HG02884 (cell line): ENCODE measurements at regions not wholly inside any gene's neighbourhood (a gene's known extent, or its start where the extent isn't known, plus 50 kb on each side); places are given as distances from the start of the nearest gene placed in this dataset.

Experiments
- ATAC-seq: cut with Tn5 transposase; IDR thresholded peaks from one replicate; pipeline ENCODE4 v1.9.1; 2021; ENCODE audit warnings: mild to moderate bottlenecking, moderate library complexity; ENCODE audit not compliant: unreplicated experiment

DNA sequence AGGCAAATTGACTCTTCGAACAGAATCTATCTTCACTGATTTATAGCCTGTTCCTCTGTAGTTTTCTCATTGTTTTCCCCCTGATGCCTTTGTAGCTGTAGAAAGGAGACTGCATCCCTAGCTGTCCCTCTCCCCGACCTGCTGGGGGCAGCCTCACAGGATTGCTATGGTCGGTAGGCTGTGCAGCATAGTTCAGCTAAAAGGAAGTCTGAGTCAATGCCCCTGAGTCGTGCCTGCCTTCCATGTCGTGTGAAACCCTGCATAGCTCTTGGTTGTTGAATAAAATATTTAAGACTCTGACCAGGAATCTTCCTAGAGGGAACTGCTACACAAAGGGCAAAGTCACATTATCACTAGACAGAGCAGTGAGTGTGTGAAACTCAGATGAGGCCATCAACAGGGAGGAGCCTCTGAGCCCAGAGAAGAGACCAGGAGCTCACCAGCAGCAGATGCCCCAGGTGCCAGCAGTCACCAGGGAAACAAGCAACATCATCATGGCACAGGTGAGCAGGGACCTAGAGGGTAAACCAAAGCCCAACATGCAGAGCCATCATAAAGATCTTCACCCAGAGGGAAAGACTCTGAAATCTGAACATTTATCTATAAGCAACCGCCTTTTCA lies 108.4 kb upstream of the NBEA start:
- no peak for ATAC-seq

DNA sequence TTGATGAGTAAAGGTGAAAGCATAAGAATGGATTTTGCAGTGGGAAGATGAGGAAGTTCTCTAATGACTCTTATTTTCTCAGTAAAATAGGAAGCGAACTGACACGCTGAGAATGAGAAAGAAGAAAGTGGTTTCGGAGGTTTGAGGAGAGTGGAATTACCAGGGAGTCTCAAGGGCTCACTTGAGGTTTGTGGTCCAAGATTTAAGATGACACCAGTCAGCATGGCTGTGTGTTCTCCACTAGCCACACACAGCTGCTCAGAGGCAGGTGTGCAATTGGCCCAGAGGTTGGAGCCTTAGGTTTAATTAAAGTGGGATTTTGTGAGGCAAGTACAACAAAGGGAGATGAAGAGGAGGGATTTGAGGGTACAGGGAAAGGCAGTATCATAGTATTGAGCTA lies 99.6 kb upstream of the NBEA start:
- no peak for ATAC-seq

DNA sequence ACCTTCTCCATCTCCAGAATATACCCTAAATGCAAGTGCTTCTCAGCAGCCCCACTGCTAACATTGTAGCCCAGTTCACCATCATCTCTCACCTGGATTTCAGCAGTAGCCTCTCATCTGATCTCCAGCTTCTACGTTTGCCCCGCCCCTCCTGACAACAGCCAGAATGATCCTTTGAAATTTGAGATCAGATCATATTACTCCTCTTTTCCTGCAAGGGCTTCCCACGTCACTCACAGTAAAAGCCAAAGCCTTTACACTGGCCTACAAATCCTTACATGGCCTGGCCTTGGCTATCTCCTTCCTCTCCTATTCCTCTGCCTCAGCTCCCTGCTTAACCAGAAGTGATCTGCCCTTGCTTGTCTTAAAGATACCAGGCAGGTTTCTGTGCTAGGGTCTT lies 94.3 kb upstream of the NBEA start:
- ATAC-seq: no peak

DNA sequence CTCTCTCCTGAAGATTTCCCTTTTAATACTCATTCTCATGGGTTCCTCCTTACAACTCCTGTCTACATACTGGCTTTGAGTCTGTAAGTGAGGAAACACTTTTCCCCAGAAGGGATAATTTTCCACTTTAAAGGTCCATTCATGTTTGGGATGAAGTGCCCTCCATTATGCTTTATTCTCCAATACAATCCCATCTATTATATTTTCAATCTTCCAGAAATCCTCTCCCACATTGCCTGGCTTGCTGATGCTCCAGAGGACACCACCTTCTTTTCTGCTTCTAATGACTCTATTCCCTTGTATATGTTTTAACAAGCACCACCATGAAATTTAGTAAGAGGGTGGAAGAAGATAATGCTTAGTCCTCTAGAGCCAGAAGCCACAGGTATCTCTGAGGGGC lies 92.7 kb upstream of the NBEA start:
- no peak for ATAC-seq

DNA sequence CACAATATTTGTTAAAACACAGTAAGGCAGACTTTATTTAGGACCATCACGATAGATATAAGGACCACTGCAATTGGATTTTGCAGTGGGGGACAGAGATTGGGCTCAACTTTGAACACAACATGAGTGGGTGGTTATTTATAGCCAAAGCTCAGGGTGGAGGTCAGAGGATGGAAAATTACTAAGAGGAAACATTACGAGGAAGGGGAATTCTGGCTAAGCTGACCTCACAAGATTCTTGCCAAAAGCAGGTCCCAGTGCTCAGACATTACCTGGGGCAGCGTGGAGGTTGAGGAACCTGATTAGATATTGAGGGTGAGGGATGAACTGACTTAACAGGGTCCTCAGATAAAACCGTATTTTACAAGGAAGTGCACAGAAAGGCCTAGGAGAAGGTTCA lies 88.9 kb upstream of the NBEA start:
- no peak for ATAC-seq

DNA sequence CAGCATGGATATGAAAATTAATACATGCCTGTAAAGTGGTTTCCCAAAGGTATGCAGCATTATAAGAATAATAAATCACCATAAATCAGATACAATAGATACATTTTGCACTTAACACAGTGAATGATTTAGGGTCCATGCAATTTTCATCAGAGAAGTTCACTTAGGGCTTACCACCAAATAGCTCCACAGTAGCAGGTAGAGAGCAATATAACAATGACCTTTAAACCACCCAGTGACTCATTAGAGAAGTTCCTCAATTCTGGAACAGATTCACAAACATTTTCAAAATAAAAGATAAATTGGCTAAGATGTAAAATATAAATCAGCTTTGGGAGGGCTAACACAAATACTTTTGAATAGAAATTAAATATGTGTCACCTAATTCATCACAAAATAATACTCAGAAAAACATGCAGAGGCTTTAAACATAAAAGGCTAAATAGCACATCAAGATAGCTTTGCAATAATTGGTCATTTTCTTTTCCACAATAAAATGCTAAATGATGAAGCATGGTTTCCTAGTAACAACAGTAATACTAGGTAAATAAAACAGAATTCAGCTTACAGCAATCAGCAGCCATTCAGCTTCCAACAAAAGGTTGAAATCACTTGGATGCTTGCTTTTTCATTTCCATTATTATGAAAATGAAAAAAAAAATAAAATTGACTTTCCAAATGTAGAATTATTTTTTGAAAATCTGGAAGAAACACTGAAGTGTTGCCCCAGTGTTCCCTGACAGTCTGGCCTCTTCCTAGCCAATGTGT lies 84.3 kb upstream of the NBEA start:
- no peak for ATAC-seq

DNA sequence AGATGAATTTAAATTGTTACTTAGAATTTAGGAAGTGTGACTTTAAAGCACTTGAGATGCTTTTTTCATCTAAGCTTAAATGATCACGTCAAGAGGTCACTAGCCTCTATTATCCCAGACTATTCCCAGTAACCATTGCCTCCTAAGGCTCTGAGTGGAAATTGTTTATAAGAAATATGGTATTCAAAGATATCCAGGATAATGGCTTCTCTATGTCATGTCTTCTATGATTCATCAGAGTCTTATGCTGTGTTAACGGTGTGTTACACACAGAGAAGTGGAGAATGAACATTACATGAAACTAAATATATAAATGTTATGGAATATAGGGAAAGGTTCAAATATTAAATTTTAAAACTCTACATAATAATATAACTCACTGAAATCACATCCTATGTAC lies 79.8 kb upstream of the NBEA start:
- no peak for ATAC-seq

DNA sequence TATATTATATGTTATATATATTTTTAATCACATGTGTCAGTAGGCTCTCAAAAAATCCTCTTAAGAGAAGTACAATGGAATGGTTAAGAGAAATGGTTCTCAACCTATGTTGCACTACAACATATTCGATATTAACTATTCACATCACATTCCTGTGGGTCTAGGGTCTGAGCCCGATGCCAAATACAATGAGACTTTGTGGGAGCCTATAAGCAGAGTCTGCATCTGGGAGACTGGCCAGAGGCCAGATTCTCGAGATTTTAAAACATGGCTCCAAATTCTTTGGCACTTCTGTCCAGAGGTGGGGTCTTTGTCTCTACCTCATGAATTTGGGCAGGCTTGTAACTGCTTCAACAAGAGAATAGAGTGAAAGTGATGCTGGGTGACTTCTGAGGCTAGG lies 79.4 kb upstream of the NBEA start:
- no peak for ATAC-seq

DNA sequence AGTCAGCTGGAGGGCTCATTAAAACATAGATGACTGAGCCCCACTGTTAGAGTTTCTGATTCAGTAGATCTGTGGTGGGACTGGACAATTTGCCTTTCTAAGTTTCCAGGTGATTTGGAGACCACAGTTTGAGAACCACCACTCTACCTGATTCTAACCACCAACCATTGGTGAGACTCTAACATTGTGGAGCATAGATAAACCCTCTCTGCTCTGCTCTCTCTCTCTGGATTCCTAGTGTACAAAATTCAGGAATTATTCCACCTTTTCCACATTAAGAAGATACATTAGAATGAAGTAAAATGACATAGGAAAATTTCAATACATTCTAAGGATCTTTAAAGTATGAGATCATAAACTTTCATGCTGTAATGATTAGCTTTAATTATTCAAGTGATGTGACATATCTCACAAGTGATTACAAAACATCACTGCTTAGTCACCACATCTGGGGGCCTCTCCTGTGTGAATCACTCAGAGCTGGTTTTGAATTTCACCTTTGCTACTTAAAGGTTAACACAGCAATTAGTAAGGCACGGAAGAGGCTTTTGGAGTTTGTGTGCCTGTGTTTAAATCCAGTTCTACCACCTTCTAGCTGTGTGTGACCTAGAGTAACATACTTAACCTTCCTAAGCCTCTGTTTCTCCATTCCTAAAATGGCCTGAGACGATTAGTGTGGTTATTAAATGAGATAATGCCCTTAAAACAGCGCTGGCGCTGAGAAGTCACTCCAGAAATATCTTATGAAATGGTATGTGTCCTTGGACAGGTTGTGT lies 78.5 kb upstream of the NBEA start:
- no peak for ATAC-seq

DNA sequence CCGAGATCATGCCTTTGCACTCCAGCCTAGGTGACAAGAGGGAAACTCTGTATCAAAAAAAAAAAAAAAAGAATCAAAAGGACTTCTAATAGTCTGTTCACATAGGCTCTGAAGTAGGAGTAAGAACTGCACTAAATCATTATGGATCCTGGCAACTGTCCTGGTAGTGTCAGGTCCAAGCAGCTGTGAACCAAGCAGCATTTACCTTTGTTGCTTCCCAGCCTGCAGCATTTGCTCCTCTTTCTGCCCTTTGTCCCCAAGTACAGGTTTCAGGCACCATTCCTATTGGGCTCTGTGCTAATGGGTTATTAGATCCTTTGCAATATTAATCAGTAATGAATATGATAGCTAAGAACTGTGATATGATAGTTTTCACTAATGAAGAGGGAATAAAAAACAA lies 77.4 kb upstream of the NBEA start:
- no peak for ATAC-seq

DNA sequence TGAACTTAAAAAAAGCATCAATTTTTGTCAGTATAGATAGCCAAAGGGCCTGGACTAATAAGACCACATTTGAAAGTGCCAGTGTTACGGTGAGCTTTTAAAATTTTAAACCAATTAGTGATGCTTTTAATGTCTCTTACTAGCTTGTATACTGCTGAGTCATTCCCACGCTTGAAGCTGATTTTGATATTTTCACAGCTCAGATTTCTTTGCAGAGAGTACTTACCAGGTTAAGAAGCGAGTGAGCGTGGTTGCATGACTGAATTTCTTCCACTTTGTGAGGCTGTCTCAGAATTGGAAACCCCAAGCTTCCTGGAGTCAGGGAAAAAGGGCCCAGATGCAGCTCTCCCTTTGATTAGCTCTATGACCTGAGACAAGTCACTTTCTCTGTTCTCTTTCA lies 74.5 kb upstream of the NBEA start:
- ATAC-seq: no peak

DNA sequence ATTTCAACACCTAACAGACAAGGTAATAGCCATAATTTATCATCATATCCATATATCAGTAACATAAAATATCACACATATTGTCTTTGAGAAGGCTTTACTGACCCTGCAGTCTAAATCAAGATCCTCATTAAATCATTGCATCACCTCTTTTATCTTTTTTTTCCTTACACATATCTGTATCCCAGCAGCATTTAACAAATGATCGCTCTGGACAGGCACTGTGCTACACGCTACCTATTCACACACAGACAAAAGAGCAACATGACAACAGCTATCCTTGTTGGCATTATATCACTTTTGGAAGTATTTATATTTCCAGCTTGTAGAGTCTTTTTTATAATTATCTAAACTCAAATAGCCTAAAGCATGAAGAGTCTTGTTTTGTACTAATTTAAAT lies 73.3 kb upstream of the NBEA start:
- ATAC-seq: no peak

DNA sequence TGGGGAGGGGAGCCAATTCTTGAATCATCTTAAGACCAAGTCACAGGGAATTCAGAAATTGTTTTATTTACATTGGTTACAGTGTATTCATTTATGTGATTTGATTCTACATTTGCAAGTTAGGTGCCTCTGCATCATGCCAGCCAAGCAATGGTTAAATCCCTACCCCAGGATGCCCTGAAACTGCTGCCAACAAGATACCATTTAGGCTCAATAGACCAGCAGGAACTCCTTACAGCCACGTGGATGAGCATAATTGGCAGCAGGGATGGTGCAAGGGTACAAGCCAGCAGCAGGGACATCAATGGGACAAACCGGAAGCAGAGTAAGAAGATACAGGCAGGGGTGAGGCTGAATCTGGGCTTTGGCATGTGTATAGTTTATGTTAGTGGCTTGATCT lies 72.4 kb upstream of the NBEA start:
- ATAC-seq: no peak

DNA sequence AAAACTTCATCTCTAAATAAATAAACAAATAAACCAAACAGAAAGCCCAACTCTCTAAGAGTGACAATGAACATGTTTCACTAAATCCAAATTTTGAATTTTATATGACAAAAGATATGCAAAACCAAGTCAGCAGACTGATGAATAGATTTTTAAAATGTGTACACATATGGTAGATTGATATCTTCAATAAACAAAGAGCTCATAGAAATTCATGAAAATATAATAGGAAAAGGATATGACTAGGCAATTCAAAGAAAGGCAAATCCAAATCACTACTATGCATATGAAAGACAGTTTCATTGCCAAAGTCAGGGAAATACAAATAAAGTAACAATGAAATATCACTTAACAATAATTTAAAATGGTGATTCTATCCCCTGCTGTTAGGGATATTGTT lies 63.7 kb upstream of the NBEA start:
- no peak for ATAC-seq

DNA sequence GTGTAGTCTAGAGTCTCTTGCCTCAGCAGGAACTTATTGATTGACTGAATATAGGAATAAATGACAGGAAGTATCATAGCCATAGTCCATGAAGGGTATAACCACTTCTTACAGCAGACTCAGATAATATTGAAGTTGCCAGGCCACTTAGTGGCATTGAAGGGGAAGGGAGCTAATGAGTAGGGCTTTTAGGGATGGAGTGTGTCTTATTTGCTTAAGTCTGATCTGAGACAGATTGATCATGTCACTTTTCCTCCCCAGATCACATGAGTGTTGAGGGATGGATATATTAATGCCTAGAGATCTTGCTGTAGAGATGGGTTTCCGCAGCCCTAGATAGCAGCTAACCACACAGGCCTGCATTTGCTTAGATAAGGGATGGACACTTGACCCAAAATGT lies 62.2 kb upstream of the NBEA start:
- no peak for ATAC-seq

DNA sequence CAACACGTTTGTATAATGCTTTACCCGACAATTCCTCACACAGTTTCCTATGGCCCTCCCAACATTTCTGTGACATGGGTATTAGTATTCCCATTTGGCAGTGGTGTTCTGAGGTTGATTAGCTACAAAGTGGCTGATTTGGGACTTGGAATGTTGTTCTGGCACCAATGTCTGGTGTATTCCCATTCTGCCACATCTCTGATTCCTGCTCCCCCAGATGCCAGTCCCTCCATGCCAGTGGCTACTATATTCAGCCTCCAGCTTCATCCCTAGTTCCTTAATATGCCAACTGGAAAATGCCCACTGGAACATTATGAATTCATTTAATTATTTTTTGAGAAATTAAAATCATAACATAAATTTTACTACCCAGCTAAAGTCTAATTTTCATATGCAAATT lies 60.6 kb upstream of the NBEA start:
- no peak for ATAC-seq

DNA sequence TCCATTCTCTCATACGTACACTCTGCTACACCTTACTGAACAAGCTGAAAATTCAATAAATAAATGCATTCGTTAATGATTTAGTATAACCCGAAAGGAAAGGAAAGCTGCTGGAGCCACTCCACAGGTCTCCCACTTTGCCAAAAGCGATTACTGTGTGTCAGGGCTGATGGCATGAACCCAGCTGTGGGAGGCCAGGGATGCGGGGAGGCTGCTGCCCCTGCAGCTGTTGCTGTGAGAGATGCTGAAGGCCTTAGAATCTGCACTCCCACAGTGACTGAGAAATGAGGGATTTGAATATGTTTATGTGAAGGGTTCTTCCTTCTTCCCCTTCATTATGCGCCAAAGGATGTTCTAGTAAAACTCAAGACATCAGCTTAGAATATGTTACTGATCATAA lies 58.7 kb upstream of the NBEA start:
- no peak for ATAC-seq

DNA sequence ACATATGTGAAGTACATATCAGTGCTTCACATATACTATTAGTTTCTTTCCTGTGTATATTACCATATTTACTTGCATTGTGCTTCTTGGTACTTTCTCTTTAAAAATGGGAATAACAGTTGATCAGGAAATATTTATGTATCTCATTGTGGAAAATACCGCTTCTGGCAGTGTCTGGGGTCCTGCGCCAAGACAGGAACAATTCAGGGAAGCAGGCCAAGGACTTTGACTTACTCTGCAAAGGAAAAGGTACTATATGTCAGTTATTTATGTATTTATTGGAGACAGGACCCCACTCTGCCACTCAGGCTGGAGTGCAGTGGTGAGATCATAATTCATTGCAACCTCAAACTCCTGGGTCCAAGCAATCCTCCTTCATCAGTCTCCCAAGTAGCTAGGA lies 57.7 kb upstream of the NBEA start:
- no peak for ATAC-seq

DNA sequence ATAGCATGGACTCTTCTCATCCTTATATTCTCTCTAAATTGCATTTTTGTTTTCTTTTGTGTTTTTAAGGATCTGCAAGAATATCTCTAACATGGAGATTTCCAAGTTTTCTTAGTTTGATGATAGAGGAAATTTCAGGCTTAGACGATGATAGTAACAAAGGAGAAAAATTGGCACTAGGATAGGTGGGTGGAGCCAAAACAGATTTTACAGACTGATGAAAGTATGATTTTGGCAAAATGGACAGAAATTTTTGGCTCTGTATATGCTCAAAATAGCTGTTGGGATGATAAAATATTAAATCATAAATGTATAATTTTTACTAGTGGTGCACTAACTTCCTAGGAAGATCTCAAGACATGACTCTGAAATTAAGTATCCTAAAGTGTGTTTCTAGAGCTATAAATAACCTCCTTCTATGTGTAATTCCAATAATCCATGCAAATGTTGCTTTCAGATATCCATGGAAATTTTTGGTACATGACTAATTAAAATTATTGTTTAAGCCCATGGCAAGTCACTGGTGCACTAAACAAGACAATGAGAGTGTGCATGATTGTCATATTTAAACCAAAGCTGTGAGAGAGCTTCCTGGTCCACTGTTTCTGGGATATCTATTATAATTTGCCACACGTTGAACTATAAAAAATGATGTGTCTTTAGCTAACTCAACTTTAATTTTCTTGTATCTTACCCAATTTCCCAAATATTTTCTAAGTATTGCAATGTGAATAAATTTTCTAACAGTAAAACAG lies 55.8 kb upstream of the NBEA start:
- no peak for ATAC-seq

DNA sequence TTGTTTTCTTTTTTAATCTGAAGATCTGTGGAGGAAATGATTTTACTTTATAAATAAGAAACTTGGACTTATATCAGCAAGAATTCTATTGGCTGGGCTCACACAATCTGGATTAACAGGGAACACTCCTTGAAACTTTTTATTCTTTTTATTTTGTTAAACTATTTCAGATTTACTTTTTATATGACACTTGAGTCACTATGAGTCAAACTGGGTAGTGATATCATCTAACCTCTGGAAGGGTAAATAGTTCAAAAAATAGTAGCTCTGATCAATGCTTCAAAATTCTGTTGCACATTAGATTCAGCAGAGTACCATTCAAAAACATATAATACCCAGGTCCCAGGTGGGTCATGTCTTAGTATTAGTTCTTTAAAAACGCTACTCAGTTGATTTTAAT lies 55.1 kb upstream of the NBEA start:
- ATAC-seq: no peak
